K562 (cell line): ENCODE measurements at regions not wholly inside any gene's neighbourhood (a gene's known extent, or its start where the extent isn't known, plus 50 kb on each side); places are given as distances from the start of the nearest gene placed in this dataset.
A peak's percentile ranks its signal among the peaks of the same experiment; 100 is the strongest.

Experiments
- ETV6 ChIP-seq, 3 experiments: fragments of 150-350 bp in 1 of 3; sonication (generic) in 1 of 3; formaldehyde crosslinking in 1 of 3; IDR thresholded peaks; 2 replicates each; pipeline versions ENCODE4 v1.6.1 to v1.8.0; 2014 to 2022; ENCODE audit warnings: borderline replicate concordance in 2 of 3, low read depth in 2 of 3, antibody characterized with exemption in 1 of 3, low read length in 1 of 3, mild to moderate bottlenecking in 1 of 3, missing genetic modification reagents in 1 of 3
- HLTF ChIP-seq: fragments of 450-650 bp; IDR thresholded peaks from 2 replicates; pipeline ENCODE4 v1.6.1; 2016
- MAFK ChIP-seq: IDR thresholded peaks from 2 replicates; pipeline ENCODE4 v1.6.1; 2011; ENCODE audit warnings: low read length, improper control_type of control experiment
- MYC ChIP-seq, 2 experiments: fragments of 250-450 bp in 1 of 2; sonication (Bioruptor Pico) in 1 of 2; IDR thresholded peaks; 2 replicates each; pipeline versions ENCODE4 v1.5.1 to v1.6.1; 2012 to 2021; ENCODE audit warnings: low read depth in 2 of 2, borderline replicate concordance in 1 of 2, improper control_type of control experiment in 1 of 2, low read length in 1 of 2, mild to moderate bottlenecking in 1 of 2, moderate library complexity in 1 of 2
- ZNF184 ChIP-seq: sonication (generic); formaldehyde crosslinking; IDR thresholded peaks from 2 replicates; pipeline ENCODE4 v1.5.0; 2020; ENCODE audit warnings: missing genetic modification reagents
- ZNF197 ChIP-seq: fragments of 200-800 bp; sonication (Bioruptor generic); IDR thresholded peaks from 2 replicates; pipeline ENCODE4 v1.6.1; 2016; ENCODE audit warnings: low read depth, missing genetic modification characterization, missing compliant biosample characterization
- ZNF778 ChIP-seq: fragments of 450-650 bp; formaldehyde crosslinking; IDR thresholded peaks from 2 replicates; pipeline ENCODE4 v1.4.0; 2020; ENCODE audit warnings: mild to moderate bottlenecking, moderate library complexity
- TF ChIP-seq, protein P1 (sequence below), 2 experiments: fragments of 450-650 bp; formaldehyde crosslinking in 1 of 2; IDR thresholded peaks; 2 replicates each; pipeline versions ENCODE4 v1.4.0 to v1.6.1; 2014 to 2020; ENCODE audit warnings: mild to moderate bottlenecking in 2 of 2, borderline replicate concordance in 1 of 2, low read depth in 1 of 2
- TF ChIP-seq, protein P2 (sequence below): fragments of 450-650 bp; formaldehyde crosslinking; IDR thresholded peaks from 2 replicates; pipeline ENCODE4 v1.4.0; 2020; ENCODE audit warnings: mild to moderate bottlenecking, moderate library complexity
- TF ChIP-seq, protein P3 (sequence below): IDR thresholded peaks from 2 replicates; pipeline ENCODE4 v1.6.1; 2011; ENCODE audit warnings: borderline replicate concordance, low read depth, mild to moderate bottlenecking, moderate library complexity, low read length; ENCODE audit not compliant: insufficient read depth, poor library complexity, severe bottlenecking

DNA sequence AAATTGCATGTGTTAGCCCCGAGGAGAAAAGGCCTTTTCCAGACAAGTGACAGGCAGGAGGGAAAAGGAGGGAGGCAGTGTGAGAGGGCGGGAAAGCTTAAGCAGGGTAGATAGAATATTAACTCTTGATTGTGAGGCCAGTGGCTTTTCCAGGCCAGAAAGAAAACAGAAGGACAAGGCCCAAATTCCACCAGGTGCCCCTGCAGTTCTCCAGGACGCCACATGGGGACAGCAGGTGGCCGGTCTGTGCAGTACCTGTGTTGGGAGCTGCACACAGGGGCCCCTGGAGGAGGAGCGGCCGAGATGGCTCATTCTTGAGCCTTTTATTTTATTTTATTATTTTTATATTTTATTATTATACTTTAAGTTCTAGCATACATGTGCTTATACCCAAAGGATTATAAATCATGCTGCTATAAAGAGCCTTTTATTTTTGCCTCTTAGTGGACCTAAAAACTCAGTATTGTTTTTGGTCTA, 141.3 kb upstream of the KLF14 start (continued):
- TF ChIP-seq, protein P1, sequence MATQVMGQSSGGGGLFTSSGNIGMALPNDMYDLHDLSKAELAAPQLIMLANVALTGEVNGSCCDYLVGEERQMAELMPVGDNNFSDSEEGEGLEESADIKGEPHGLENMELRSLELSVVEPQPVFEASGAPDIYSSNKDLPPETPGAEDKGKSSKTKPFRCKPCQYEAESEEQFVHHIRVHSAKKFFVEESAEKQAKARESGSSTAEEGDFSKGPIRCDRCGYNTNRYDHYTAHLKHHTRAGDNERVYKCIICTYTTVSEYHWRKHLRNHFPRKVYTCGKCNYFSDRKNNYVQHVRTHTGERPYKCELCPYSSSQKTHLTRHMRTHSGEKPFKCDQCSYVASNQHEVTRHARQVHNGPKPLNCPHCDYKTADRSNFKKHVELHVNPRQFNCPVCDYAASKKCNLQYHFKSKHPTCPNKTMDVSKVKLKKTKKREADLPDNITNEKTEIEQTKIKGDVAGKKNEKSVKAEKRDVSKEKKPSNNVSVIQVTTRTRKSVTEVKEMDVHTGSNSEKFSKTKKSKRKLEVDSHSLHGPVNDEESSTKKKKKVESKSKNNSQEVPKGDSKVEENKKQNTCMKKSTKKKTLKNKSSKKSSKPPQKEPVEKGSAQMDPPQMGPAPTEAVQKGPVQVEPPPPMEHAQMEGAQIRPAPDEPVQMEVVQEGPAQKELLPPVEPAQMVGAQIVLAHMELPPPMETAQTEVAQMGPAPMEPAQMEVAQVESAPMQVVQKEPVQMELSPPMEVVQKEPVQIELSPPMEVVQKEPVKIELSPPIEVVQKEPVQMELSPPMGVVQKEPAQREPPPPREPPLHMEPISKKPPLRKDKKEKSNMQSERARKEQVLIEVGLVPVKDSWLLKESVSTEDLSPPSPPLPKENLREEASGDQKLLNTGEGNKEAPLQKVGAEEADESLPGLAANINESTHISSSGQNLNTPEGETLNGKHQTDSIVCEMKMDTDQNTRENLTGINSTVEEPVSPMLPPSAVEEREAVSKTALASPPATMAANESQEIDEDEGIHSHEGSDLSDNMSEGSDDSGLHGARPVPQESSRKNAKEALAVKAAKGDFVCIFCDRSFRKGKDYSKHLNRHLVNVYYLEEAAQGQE (IDR thresholded peaks at IDR 0.05; ENCODE audit: borderline replicate concordance) = peak; percentile 72
- TF ChIP-seq, protein P1 (CRISPR knock-in tag; IDR thresholded peaks at IDR 0.05; ENCODE audit: low read depth) = no peak
- TF ChIP-seq ZNF778 (CRISPR knock-in tag) = no peak
- peak; percentile 31; the same call in 1 of the 2 replicates for TF ChIP-seq HLTF
- no peak for TF ChIP-seq ETV6 (IDR thresholded peaks at IDR 0.05; ENCODE audit: borderline replicate concordance in 1 of 2, low read depth in 2 of 2, low read length in 1 of 2)
- TF ChIP-seq ETV6 (CRISPR knock-in tag; IDR thresholded peaks at IDR 0.05; ENCODE audit: borderline replicate concordance) = no peak
- TF ChIP-seq ZNF197 (CRISPR knock-in tag) = no peak
- TF ChIP-seq MYC (IDR thresholded peaks at IDR 0.05; ENCODE audit: low read depth, low read length) = 0 out of 2 replicates have a peak, but pooled peaks have one; percentile 32
- TF ChIP-seq MYC (CRISPR knock-in tag; IDR thresholded peaks at IDR 0.05; ENCODE audit: borderline replicate concordance, low read depth) = no peak
- 0 out of 2 replicates have a peak, but pooled peaks have one; percentile 9 for TF ChIP-seq MAFK
- no peak for TF ChIP-seq ZNF184 (CRISPR knock-in tag)
- TF ChIP-seq, protein P2, sequence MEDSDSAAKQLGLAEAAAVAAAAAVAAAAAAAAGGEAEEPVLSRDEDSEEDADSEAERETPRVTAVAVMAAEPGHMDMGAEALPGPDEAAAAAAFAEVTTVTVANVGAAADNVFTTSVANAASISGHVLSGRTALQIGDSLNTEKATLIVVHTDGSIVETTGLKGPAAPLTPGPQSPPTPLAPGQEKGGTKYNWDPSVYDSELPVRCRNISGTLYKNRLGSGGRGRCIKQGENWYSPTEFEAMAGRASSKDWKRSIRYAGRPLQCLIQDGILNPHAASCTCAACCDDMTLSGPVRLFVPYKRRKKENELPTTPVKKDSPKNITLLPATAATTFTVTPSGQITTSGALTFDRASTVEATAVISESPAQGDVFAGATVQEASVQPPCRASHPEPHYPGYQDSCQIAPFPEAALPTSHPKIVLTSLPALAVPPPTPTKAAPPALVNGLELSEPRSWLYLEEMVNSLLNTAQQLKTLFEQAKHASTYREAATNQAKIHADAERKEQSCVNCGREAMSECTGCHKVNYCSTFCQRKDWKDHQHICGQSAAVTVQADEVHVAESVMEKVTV (CRISPR knock-in tag) = peak; percentile 72
- TF ChIP-seq, protein P3, sequence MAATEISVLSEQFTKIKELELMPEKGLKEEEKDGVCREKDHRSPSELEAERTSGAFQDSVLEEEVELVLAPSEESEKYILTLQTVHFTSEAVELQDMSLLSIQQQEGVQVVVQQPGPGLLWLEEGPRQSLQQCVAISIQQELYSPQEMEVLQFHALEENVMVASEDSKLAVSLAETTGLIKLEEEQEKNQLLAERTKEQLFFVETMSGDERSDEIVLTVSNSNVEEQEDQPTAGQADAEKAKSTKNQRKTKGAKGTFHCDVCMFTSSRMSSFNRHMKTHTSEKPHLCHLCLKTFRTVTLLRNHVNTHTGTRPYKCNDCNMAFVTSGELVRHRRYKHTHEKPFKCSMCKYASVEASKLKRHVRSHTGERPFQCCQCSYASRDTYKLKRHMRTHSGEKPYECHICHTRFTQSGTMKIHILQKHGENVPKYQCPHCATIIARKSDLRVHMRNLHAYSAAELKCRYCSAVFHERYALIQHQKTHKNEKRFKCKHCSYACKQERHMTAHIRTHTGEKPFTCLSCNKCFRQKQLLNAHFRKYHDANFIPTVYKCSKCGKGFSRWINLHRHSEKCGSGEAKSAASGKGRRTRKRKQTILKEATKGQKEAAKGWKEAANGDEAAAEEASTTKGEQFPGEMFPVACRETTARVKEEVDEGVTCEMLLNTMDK = peak; percentile 29
